ENCODE measurements at regions not wholly inside any gene's neighbourhood (a gene's known extent, or its start where the extent isn't known, plus 50 kb on each side); places are given as distances from the start of the nearest gene placed in this dataset.
A peak's percentile ranks its signal among the peaks of the same experiment; 100 is the strongest.

GRCh38 chr1:231108516-231109302 is 53.1 kb upstream of the TRIM67 start:
- Mint-ChIP-seq H3K36me3 (ENCODE audit: low read depth) (no peaks in the 10 kb centered on the region), H3K27me3 (ENCODE audit: low read depth) (peaks cover 8% of the 10 kb centered on the region), H3K27ac (ENCODE audit: unreplicated experiment) (peak overlapping the region; percentile 52), H3K9me3 (peaks cover 3% of the 10 kb centered on the region), H3K4me1 (peaks cover 8% of the 10 kb centered on the region), H3K4me3 (no peak overlapping the region)
- TF ChIP-seq CTCF (conservative IDR thresholded peaks at IDR 0.05), result no peak
- DNase-seq (ENCODE audit: low read depth, low spot score), result no peak

- Mint-ChIP-seq H3K36me3 (ENCODE audit: low read depth) (no peaks in the 10 kb centered on the region), H3K9me3 (peaks cover 3% of the 10 kb centered on the region), H3K4me3 (no peak overlapping the region), H3K27ac (ENCODE audit: unreplicated experiment) (no peak overlapping the region), H3K27me3 (ENCODE audit: low read depth) (peaks cover 5% of the 10 kb centered on the region), H3K4me1 (peaks cover 8% of the 10 kb centered on the region)
- TF ChIP-seq CTCF (conservative IDR thresholded peaks at IDR 0.05), result no peak
- DNase-seq (ENCODE audit: low read depth, low spot score), result no peak
Observed at GRCh38 chr1:231107600-231108326, 54.1 kb upstream of the TRIM67 start.

GRCh38 chr1:231107151-231107550 is 54.7 kb upstream of the TRIM67 start:
- no peak for DNase-seq (ENCODE audit: low read depth, low spot score)
- H3K9me3 Mint-ChIP-seq, result peaks cover 3% of the 10 kb centered on the region
- no peak overlapping the region for H3K27ac Mint-ChIP-seq (ENCODE audit: unreplicated experiment)
- no peaks in the 10 kb centered on the region for H3K36me3 Mint-ChIP-seq (ENCODE audit: low read depth)
- H3K4me1 Mint-ChIP-seq, result peaks cover 8% of the 10 kb centered on the region
- peaks cover 4% of the 10 kb centered on the region for H3K27me3 Mint-ChIP-seq (ENCODE audit: low read depth)
- no peak overlapping the region for H3K4me3 Mint-ChIP-seq
- no peak for TF ChIP-seq CTCF (conservative IDR thresholded peaks at IDR 0.05)

GRCh38 chr1:231106347-231106746 is 55.5 kb upstream of the TRIM67 start:
- peaks cover 4% of the 10 kb centered on the region for H3K27me3 Mint-ChIP-seq (ENCODE audit: low read depth)
- DNase-seq (ENCODE audit: low read depth, low spot score), result no peak
- H3K4me1 Mint-ChIP-seq, result peaks cover 4% of the 10 kb centered on the region

GRCh38 chr1:231104917-231105316 is 56.9 kb upstream of the TRIM67 start:
- no peak for DNase-seq (ENCODE audit: low read depth, low spot score)
- no peaks in the 10 kb centered on the region for H3K36me3 Mint-ChIP-seq (ENCODE audit: low read depth)
- H3K9me3 Mint-ChIP-seq, result peaks cover 3% of the 10 kb centered on the region
- peaks cover 4% of the 10 kb centered on the region for H3K4me1 Mint-ChIP-seq
- no peak for TF ChIP-seq CTCF (conservative IDR thresholded peaks at IDR 0.05)
- no peak overlapping the region for H3K27ac Mint-ChIP-seq (ENCODE audit: unreplicated experiment)
- H3K27me3 Mint-ChIP-seq (ENCODE audit: low read depth), result peaks cover 8% of the 10 kb centered on the region
- no peak overlapping the region for H3K4me3 Mint-ChIP-seq

More at GRCh38 chr1:231106347-231106746, 55.5 kb upstream of the TRIM67 start:
- H3K27ac Mint-ChIP-seq (ENCODE audit: unreplicated experiment), result no peak overlapping the region
- H3K36me3 Mint-ChIP-seq (ENCODE audit: low read depth), result no peaks in the 10 kb centered on the region
- H3K4me3 Mint-ChIP-seq, result no peak overlapping the region
- H3K9me3 Mint-ChIP-seq, result no peaks in the 10 kb centered on the region
- TF ChIP-seq CTCF (conservative IDR thresholded peaks at IDR 0.05), result no peak

Data from neural crest cell (in vitro differentiated cells).